Mesenteric fat pad (tissue), 1 donor: ENCODE measurements at regions not wholly inside any gene's neighbourhood (a gene's known extent, or its start where the extent isn't known, plus 50 kb on each side); places are given as distances from the start of the nearest gene placed in this dataset.
"Not testable (repeated sequence)": the region's sequence is repeated elsewhere in the genome, so short reads cannot be mapped to it uniquely, and the experiment has no call there.

Experiments used
- DNase-seq: peaks from one replicate; pipeline ENCODE4 v3.0.0-alpha.2; 2020; ENCODE audit warnings: low spot score
- donor health status: DM: yes; HTN: yes; CAD: no.

GRCh38 chr13:90545070-90545840 is 802.2 kb upstream of the MIR17HG start:
- no peak for DNase-seq

GRCh38 chr13:90547272-90547790 is 800.2 kb upstream of the MIR17HG start:
- DNase-seq = no peak

GRCh38 chr13:90551253-90551652 is 796.2 kb upstream of the MIR17HG start:
- no peak for DNase-seq

GRCh38 chr13:90552702-90553101 is 794.8 kb upstream of the MIR17HG start:
- no peak for DNase-seq

- DNase-seq = no peak
Observed at GRCh38 chr13:90553159-90553558, 794.3 kb upstream of the MIR17HG start.

- no peak for DNase-seq
Observed at GRCh38 chr13:90557626-90558025, 789.9 kb upstream of the MIR17HG start.

GRCh38 chr13:90562443-90562842 is 785.0 kb upstream of the MIR17HG start:
- no peak for DNase-seq

GRCh38 chr13:90564096-90564495 is 783.4 kb upstream of the MIR17HG start:
- no peak for DNase-seq

- no peak for DNase-seq
Observed at GRCh38 chr13:90564566-90564965, 782.9 kb upstream of the MIR17HG start.

GRCh38 chr13:90565985-90566713 is 781.3 kb upstream of the MIR17HG start:
- DNase-seq = no peak

GRCh38 chr13:90568165-90568564 is 779.3 kb upstream of the MIR17HG start:
- no peak for DNase-seq

- DNase-seq = no peak
Observed at GRCh38 chr13:90576067-90576466, 771.4 kb upstream of the MIR17HG start.

GRCh38 chr13:90577726-90578125 is 769.8 kb upstream of the MIR17HG start:
- no peak for DNase-seq

- DNase-seq = no peak
Observed at GRCh38 chr13:90585392-90585791, 762.1 kb upstream of the MIR17HG start.

- DNase-seq = no peak
Observed at GRCh38 chr13:90591260-90591926, 756.1 kb upstream of the MIR17HG start.

GRCh38 chr13:90591927-90592268 is 755.6 kb upstream of the MIR17HG start:
- DNase-seq = no peak

GRCh38 chr13:90592943-90593342 is 754.5 kb upstream of the MIR17HG start:
- no peak for DNase-seq

GRCh38 chr13:90594681-90595080 is 752.8 kb upstream of the MIR17HG start:
- DNase-seq = no peak

- DNase-seq = no peak
Observed at GRCh38 chr13:90605664-90606063, 741.8 kb upstream of the MIR17HG start.

- DNase-seq = not testable (repeated sequence)
Observed at GRCh38 chr13:90606921-90607320, 740.6 kb upstream of the MIR17HG start.

GRCh38 chr13:90612391-90612790 is 735.1 kb upstream of the MIR17HG start:
- no peak for DNase-seq
